GM23338 (cell line): ENCODE measurements at regions not wholly inside any gene's neighbourhood (a gene's known extent, or its start where the extent isn't known, plus 50 kb on each side); places are given as distances from the start of the nearest gene placed in this dataset.

ENCODE experiments used
- CREB1 ChIP-seq: fragments of 250-450 bp; sonication (Bioruptor Pico); IDR thresholded peaks from 2 replicates; pipeline ENCODE4 v1.5.0; 2020; ENCODE audit warnings: low read depth, mild to moderate bottlenecking, moderate library complexity
- EZH2 ChIP-seq: fragments of 200-600 bp; sonication (generic); IDR thresholded peaks from one replicate; pipeline ENCODE4 v1.8.0; 2017; ENCODE audit warnings: antibody characterized with exemption, mild to moderate bottlenecking, low read depth; ENCODE audit not compliant: unreplicated experiment
- EZH2phosphoT487 ChIP-seq: fragments of 200-600 bp; sonication (generic); IDR thresholded peaks from one replicate; pipeline ENCODE4 v1.8.1; 2018; ENCODE audit warnings: antibody characterized with exemption; ENCODE audit not compliant: unreplicated experiment
- JUNB ChIP-seq: IDR thresholded peaks from one replicate; pipeline ENCODE4 v1.6.1; 2016; ENCODE audit warnings: antibody characterized with exemption; ENCODE audit not compliant: unreplicated experiment
- NANOG ChIP-seq: IDR thresholded peaks from 2 replicates; pipeline ENCODE4 v1.6.1; 2016; ENCODE audit warnings: antibody characterized with exemption, borderline replicate concordance
- POLR2AphosphoS5 ChIP-seq: IDR thresholded peaks from 2 replicates; pipeline ENCODE4 v1.6.1; 2016; ENCODE audit warnings: antibody characterized with exemption, low read depth
- STAT1 ChIP-seq: IDR thresholded peaks from one replicate; pipeline ENCODE4 v1.6.1; 2016; ENCODE audit warnings: antibody characterized with exemption; ENCODE audit not compliant: unreplicated experiment
- ZNF114 ChIP-seq: fragments of 250-450 bp; sonication (Bioruptor Pico); IDR thresholded peaks from 2 replicates; pipeline ENCODE4 v1.5.0; 2020; ENCODE audit warnings: mild to moderate bottlenecking, moderate library complexity
- TF ChIP-seq, protein P1 (sequence below), 2 experiments: fragments of 200-600 bp in 1 of 2; sonication (generic) in 1 of 2; conservative IDR thresholded peaks; 2 replicates each; pipeline versions ENCODE4 v1.5.1 to v1.6.1; 2016 to 2017; ENCODE audit warnings: antibody characterized with exemption in 2 of 2, low read depth in 2 of 2, mild to moderate bottlenecking in 2 of 2, moderate library complexity in 1 of 2
- TF ChIP-seq, protein P2 (sequence below): IDR thresholded peaks from 2 replicates; pipeline ENCODE4 v1.6.1; 2016; ENCODE audit warnings: antibody characterized with exemption
- TF ChIP-seq, protein P3 (sequence below): IDR thresholded peaks from one replicate; pipeline ENCODE4 v1.6.1; 2018; ENCODE audit warnings: antibody characterized with exemption; ENCODE audit not compliant: unreplicated experiment

DNA sequence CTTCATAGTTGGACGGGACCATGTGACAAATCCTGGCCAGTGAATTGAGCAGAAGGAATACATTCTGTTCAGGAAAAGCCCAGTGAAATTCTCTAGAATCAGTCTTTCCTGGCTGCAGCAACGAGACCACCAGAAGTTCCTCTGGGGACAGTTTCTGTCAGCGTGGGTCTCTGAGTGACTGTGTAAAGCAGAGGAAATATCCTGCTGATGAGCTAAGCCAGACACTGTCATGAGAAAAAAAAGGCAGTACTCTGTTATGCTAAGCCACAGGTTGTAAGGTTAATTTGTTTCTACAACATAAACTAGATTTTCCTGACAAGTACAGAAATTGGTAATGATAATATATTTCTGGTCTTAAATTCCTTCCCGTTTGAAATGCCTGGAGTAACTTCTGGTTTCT is 664.4 kb downstream of the LMO4 start:
- TF ChIP-seq POLR2AphosphoS5 (no peak), EZH2 (no peak), CREB1 (CRISPR knock-in tag) (no peak), EZH2phosphoT487 (no peak), ZNF114 (CRISPR knock-in tag) (no peak), NANOG (no peak), STAT1 (no peak), JUNB (no peak)
- TF ChIP-seq, protein P1, sequence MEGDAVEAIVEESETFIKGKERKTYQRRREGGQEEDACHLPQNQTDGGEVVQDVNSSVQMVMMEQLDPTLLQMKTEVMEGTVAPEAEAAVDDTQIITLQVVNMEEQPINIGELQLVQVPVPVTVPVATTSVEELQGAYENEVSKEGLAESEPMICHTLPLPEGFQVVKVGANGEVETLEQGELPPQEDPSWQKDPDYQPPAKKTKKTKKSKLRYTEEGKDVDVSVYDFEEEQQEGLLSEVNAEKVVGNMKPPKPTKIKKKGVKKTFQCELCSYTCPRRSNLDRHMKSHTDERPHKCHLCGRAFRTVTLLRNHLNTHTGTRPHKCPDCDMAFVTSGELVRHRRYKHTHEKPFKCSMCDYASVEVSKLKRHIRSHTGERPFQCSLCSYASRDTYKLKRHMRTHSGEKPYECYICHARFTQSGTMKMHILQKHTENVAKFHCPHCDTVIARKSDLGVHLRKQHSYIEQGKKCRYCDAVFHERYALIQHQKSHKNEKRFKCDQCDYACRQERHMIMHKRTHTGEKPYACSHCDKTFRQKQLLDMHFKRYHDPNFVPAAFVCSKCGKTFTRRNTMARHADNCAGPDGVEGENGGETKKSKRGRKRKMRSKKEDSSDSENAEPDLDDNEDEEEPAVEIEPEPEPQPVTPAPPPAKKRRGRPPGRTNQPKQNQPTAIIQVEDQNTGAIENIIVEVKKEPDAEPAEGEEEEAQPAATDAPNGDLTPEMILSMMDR (conservative IDR thresholded peaks at IDR 0.05; ENCODE audit: low read depth in 2 of 2): no peak
- TF ChIP-seq, protein P2, sequence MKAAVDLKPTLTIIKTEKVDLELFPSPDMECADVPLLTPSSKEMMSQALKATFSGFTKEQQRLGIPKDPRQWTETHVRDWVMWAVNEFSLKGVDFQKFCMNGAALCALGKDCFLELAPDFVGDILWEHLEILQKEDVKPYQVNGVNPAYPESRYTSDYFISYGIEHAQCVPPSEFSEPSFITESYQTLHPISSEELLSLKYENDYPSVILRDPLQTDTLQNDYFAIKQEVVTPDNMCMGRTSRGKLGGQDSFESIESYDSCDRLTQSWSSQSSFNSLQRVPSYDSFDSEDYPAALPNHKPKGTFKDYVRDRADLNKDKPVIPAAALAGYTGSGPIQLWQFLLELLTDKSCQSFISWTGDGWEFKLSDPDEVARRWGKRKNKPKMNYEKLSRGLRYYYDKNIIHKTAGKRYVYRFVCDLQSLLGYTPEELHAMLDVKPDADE: no peak
- TF ChIP-seq, protein P3, sequence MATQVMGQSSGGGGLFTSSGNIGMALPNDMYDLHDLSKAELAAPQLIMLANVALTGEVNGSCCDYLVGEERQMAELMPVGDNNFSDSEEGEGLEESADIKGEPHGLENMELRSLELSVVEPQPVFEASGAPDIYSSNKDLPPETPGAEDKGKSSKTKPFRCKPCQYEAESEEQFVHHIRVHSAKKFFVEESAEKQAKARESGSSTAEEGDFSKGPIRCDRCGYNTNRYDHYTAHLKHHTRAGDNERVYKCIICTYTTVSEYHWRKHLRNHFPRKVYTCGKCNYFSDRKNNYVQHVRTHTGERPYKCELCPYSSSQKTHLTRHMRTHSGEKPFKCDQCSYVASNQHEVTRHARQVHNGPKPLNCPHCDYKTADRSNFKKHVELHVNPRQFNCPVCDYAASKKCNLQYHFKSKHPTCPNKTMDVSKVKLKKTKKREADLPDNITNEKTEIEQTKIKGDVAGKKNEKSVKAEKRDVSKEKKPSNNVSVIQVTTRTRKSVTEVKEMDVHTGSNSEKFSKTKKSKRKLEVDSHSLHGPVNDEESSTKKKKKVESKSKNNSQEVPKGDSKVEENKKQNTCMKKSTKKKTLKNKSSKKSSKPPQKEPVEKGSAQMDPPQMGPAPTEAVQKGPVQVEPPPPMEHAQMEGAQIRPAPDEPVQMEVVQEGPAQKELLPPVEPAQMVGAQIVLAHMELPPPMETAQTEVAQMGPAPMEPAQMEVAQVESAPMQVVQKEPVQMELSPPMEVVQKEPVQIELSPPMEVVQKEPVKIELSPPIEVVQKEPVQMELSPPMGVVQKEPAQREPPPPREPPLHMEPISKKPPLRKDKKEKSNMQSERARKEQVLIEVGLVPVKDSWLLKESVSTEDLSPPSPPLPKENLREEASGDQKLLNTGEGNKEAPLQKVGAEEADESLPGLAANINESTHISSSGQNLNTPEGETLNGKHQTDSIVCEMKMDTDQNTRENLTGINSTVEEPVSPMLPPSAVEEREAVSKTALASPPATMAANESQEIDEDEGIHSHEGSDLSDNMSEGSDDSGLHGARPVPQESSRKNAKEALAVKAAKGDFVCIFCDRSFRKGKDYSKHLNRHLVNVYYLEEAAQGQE: no peak
